Kidney (tissue), 13 donors: ENCODE measurements at regions not wholly inside any gene's neighbourhood (a gene's known extent, or its start where the extent isn't known, plus 50 kb on each side); places are given as distances from the start of the nearest gene placed in this dataset.

Source experiments
- DNase-seq, 5 donors: peaks; one replicate each; pipeline ENCODE4 v3.0.0-alpha.2; 2013 to 2020
- FAIRE-seq: peaks from 2 replicates; lab custom pipeline; 2012; peaks lifted over from hg19 to GRCh38; lab: Jason Lieb, UNC
- H3K27ac ChIP-seq, 2 donors: one replicate each; pipeline ENCODE4 v1.7.0; 2013; ENCODE audit warnings: low read depth in 2 of 2, low read length in 2 of 2, inconsistent platforms in 1 of 2
- H3K27me3 ChIP-seq: one replicate; pipeline ENCODE4 v1.7.1; 2013; ENCODE audit warnings: low read length, inconsistent platforms; ENCODE audit not compliant: control insufficient read depth, insufficient read depth
- H3K36me3 ChIP-seq, 3 donors: one replicate each; pipeline versions ENCODE4 v1.7.0 to v1.7.1; 2013; ENCODE audit warnings: low read length in 3 of 3, control low read depth in 1 of 3, inconsistent platforms in 1 of 3; ENCODE audit not compliant: insufficient read depth in 3 of 3, control insufficient read depth in 2 of 3
- H3K4me1 ChIP-seq, 3 donors: one replicate each; pipeline versions ENCODE4 v1.7.0 to v1.7.1; 2013; ENCODE audit warnings: low read length in 3 of 3, inconsistent platforms in 1 of 3, low read depth in 1 of 3; ENCODE audit not compliant: control insufficient read depth in 2 of 3, insufficient read depth in 2 of 3
- H3K4me3 ChIP-seq, 3 donors: one replicate each; pipeline versions ENCODE4 v1.7.0 to v1.8.1; 2013; ENCODE audit warnings: low read length in 3 of 3, control low read depth in 1 of 3, inconsistent platforms in 1 of 3
- H3K9ac ChIP-seq, 3 donors: one replicate each; pipeline versions ENCODE4 v1.7.0 to v1.7.1; 2013; ENCODE audit warnings: low read length in 3 of 3, control low read depth in 1 of 3, inconsistent platforms in 1 of 3
- H3K9me3 ChIP-seq, 3 donors: one replicate each; pipeline versions ENCODE4 v1.7.0 to v1.7.1; 2013; ENCODE audit warnings: low read length in 3 of 3, control low read depth in 1 of 3, inconsistent platforms in 1 of 3; ENCODE audit not compliant: control insufficient read depth in 2 of 3, insufficient read depth in 1 of 3
- CTCF ChIP-seq: IDR thresholded peaks from 3 replicates; pipeline ENCODE4 v1.5.1; 2012; ENCODE audit warnings: mild to moderate bottlenecking, moderate library complexity, borderline replicate concordance; ENCODE audit not compliant: insufficient read depth; ENCODE audit errors: extremely low read depth
- intact Hi-C: fragments of 100-400 bp; cut with DNase I; formaldehyde crosslinking; loops from one replicate; pipeline ENCODE4 v1.11.1; 2022
- donor health status: control.
- donor health status: control.
- donor health status: control.
- donor health status: control.
- donor health status: control.
- donor health status: DM: yes; HTN: yes; CAD: no.
- donor health status: Normal renal cell carcinoma (clear cell type).

GRCh38 chr2:20919297-20919800, 96.4 kb upstream of the LDAH start:
- FAIRE-seq (no peak), DNase-seq (peak in 1 of 5 donors; percentile 11)
- Histone ChIP-seq H3K27me3 (no peaks in the 10 kb centered on the region), H3K9me3 (no peaks in the 10 kb centered on the region), H3K4me1 (no peaks in the 10 kb centered on the region), H3K4me3 (no peak overlapping the region), H3K27ac (no peak overlapping the region), H3K9ac (no peak overlapping the region), H3K36me3 (no peaks in the 10 kb centered on the region)
- intact Hi-C loops: no loop called here
- TF ChIP-seq CTCF: no peak

DNA sequence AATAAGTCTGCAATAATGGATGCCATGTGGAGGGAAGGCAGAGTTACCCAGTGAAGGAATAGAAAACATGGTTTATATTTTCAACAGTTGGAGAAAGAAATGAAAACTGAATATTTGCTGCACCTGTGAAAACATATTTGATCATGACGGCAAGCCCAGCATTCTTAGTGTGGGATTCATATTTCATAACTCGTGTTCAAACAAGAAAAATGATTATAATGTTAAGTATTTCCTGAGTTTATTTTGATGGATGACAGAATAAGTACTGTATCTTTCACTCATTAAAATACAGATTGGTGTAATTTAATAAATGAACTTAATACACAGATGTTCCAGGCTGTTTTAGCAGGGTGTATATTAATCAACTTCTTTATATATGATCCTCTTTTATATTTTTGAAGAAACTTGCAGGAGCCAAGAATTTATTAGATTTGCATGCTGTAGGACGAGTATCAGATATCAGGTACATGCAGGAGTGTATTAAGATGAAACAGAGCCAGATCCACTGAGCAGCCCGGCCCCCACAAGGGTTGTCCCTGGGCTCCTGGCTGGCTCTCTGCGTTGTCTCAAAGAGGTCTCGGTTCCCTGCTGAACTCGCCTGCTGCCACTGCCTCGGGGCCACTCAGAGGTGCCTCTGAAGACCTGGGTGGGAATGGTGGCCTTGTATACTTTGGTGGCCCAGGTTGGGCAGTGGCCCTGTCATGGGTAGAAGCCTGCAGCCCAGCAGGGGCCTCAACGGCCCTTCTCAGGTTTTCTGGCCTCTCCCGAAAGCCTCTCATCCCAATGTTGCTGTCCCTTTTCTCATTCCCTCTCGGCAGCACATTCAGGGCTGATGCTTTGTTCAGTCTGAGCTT, 95.0 kb upstream of the LDAH start:
- DNase-seq: peak in 1 of 5 donors; percentile 28
- no peak for TF ChIP-seq CTCF
- Histone ChIP-seq H3K4me3 (no peak overlapping the region), H3K27ac (no peak overlapping the region), H3K9me3 (no peaks in the 10 kb centered on the region), H3K27me3 (no peaks in the 10 kb centered on the region), H3K9ac (no peak overlapping the region), H3K36me3 (no peaks in the 10 kb centered on the region), H3K4me1 (no peaks in the 10 kb centered on the region)
- intact Hi-C loops: no loop called here
- FAIRE-seq: no peak

DNA sequence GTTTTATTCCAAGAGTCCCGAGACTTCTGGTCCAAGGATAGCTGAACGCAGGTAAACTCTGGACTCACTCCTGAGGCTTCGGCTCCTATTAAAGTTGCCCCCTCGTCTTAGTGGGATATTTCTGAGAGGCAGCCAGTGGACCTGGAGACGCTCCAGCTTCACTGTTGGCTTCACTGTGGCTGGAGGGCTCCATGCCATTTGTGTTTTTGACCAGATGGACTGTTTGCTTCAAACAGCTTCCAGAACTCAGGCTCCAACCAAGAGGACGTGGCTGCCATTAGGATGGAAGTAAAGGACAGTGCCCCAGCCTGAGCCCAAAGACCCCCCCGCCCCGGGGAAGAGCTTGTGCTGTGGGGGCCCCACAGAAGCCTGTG, 94.4 kb upstream of the LDAH start:
- Histone ChIP-seq H3K9ac (no peak overlapping the region), H3K36me3 (no peaks in the 10 kb centered on the region), H3K27ac (no peak overlapping the region), H3K9me3 (no peaks in the 10 kb centered on the region), H3K4me3 (no peak overlapping the region), H3K4me1 (no peaks in the 10 kb centered on the region), H3K27me3 (no peaks in the 10 kb centered on the region)
- DNase-seq (no peak), FAIRE-seq (no peak)
- TF ChIP-seq CTCF: no peak
- intact Hi-C loops: no loop called here
